CD4-positive, alpha-beta T cell treated with Interleukin-12 subunit alpha and Interleukin-12 subunit beta, for 1 hour (primary cell): ENCODE measurements at regions not wholly inside any gene's neighbourhood (a gene's known extent, or its start where the extent isn't known, plus 50 kb on each side); places are given as distances from the start of the nearest gene placed in this dataset.

Experiments
- DNase-seq: peaks from one replicate; pipeline ENCODE4 v3.0.0-alpha.2; 2020

GRCh38 chr3:127483902-127484591 is 106.5 kb downstream of the TPRA1 start:
- DNase-seq, result peak; percentile 10

- no peak for DNase-seq
These were observed 107.4 kb downstream of the TPRA1 start for GRCh38 chr3:127483005-127483641.

GRCh38 chr3:127482216-127483004 is 108.1 kb downstream of the TPRA1 start:
- no peak for DNase-seq

GRCh38 chr3:127480196-127480954 is 110.2 kb downstream of the TPRA1 start:
- DNase-seq, result no peak

- no peak for DNase-seq
These were observed 111.1 kb downstream of the TPRA1 start for GRCh38 chr3:127479449-127479848.

- no peak for DNase-seq
These were observed 111.6 kb downstream of the TPRA1 start for GRCh38 chr3:127478922-127479321.

- no peak for DNase-seq
These were observed 113.1 kb downstream of the TPRA1 start for GRCh38 chr3:127477396-127477795.

- no peak for DNase-seq
These were observed 113.6 kb downstream of the TPRA1 start for GRCh38 chr3:127476936-127477335.

- DNase-seq, result no peak
These were observed 114.4 kb downstream of the TPRA1 start for GRCh38 chr3:127475975-127476705.

- no peak for DNase-seq
These were observed 115.1 kb downstream of the TPRA1 start for GRCh38 chr3:127475391-127475790.

- no peak for DNase-seq
These were observed 117.1 kb downstream of the TPRA1 start for GRCh38 chr3:127473244-127474024.

GRCh38 chr3:127472506-127472905 is 118.0 kb downstream of the TPRA1 start:
- DNase-seq, result no peak

- no peak for DNase-seq
These were observed 119.4 kb downstream of the TPRA1 start for GRCh38 chr3:127471142-127471541.

- DNase-seq, result no peak
These were observed 120.8 kb downstream of the TPRA1 start for GRCh38 chr3:127469760-127470159.

GRCh38 chr3:127467391-127467790 is 123.1 kb downstream of the TPRA1 start:
- no peak for DNase-seq

- DNase-seq, result no peak
These were observed 125.9 kb downstream of the TPRA1 start for GRCh38 chr3:127464642-127465041.

GRCh38 chr3:127462111-127462655 is 128.3 kb downstream of the TPRA1 start:
- DNase-seq, result no peak

- no peak for DNase-seq
These were observed 129.1 kb downstream of the TPRA1 start for GRCh38 chr3:127461286-127461910.

- DNase-seq, result no peak
These were observed 130.6 kb downstream of the TPRA1 start for GRCh38 chr3:127459891-127460290.

GRCh38 chr3:127458696-127459604 is 131.6 kb downstream of the TPRA1 start:
- no peak for DNase-seq
